SH-SY5Y (cell line): ENCODE measurements at regions not wholly inside any gene's neighbourhood (a gene's known extent, or its start where the extent isn't known, plus 50 kb on each side); places are given as distances from the start of the nearest gene placed in this dataset.

Experiments used
- GATA2 ChIP-seq: IDR thresholded peaks from 2 replicates; pipeline ENCODE4 v1.6.1; 2011; ENCODE audit warnings: mild to moderate bottlenecking, low read depth, low read length
- GATA3 ChIP-seq: IDR thresholded peaks from 2 replicates; pipeline ENCODE4 v1.6.1; 2011; ENCODE audit warnings: low read depth, mild to moderate bottlenecking, low read length, moderate library complexity

DNA sequence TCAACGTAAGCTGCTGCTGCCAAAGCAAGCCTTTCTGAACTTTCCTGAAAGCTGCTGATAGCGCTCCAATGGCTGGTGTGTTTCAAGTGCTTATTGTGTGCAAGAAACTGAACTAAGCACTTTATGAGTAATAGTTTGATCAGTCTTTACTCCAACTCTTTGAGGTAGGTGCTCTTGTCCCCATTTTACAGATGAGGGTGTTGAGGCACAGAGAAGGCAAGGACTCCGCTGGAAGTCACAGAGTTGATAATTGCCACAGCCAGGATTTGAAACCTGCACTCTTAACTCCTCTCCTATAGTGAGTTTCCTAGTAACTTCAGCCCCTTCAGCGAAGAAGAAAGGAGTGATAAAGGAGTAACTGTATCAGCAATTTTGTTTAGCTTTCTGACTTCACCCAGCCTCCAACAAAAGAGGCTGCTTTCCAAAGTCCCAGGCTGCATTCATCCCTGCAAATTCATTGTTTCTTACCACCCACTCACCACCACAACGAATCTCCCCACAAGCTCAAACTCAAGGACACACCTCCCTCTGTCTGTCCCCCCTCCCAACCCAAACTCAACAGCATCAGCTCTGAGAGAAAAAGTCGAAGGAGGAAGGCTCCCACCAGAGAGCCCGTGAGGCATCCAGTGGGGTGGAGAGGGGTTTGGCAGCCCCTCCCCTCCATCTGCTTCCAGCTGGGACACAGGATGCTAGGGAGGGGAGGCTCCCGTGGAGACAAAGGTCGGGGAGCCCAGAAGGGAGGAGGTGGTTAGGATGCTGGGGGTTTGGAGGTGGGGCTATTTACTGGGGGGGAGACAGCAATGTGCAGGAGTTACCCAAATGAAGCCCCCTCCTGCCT, 139.6 kb downstream of the NAV1 start:
- no peak for TF ChIP-seq GATA2
- no peak for TF ChIP-seq GATA3
